Gastroesophageal sphincter (tissue), 4 donors: ENCODE measurements at regions not wholly inside any gene's neighbourhood (a gene's known extent, or its start where the extent isn't known, plus 50 kb on each side); places are given as distances from the start of the nearest gene placed in this dataset.

Source experiments
- ATAC-seq: fragments of 150-250 bp; one replicate; pipeline ENCODE4 v1.9.1; 2016; ENCODE audit warnings: mild to moderate bottlenecking, moderate library complexity
- H3K27ac ChIP-seq, 4 donors: fragments of 200-600 bp; sonication (generic) in 3 of 4; 1 replicate in 3 of 4; 2 replicates in 1 of 4; pipeline ENCODE4 v1.5.1; 2016 to 2019
- H3K27me3 ChIP-seq: fragments of 200-600 bp; sonication (generic); one replicate; pipeline ENCODE4 v1.5.1; 2019
- H3K36me3 ChIP-seq, 2 donors: fragments of 200-600 bp; sonication (generic); one replicate each; pipeline ENCODE4 v1.5.1; 2019; ENCODE audit warnings: control low read depth in 1 of 2
- H3K4me1 ChIP-seq, 3 donors: fragments of 200-600 bp; sonication (generic); 1 replicate in 2 of 3; 2 replicates in 1 of 3; pipeline ENCODE4 v1.5.1; 2016 to 2019; ENCODE audit warnings: control low read depth in 2 of 3
- H3K4me3 ChIP-seq, 2 donors: fragments of 200-600 bp; sonication (generic); one replicate each; pipeline ENCODE4 v1.5.1; 2019; ENCODE audit warnings: mild to moderate bottlenecking in 1 of 2, moderate library complexity in 1 of 2
- H3K9me3 ChIP-seq, 3 donors: fragments of 200-600 bp; sonication (generic); one replicate each; pipeline ENCODE4 v1.5.1; 2017 to 2019; ENCODE audit warnings: control low read depth in 2 of 3
- EP300 ChIP-seq: sonication (generic); formaldehyde crosslinking; IDR thresholded peaks from one replicate; pipeline ENCODE4 v1.6.1; 2017; ENCODE audit warnings: antibody characterized with exemption, mild to moderate bottlenecking
- POLR2A ChIP-seq, 2 donors: fragments of 450-650 bp; IDR thresholded peaks; one replicate each; pipeline ENCODE4 v1.6.1; 2017; ENCODE audit warnings: antibody characterized with exemption in 2 of 2, mild to moderate bottlenecking in 2 of 2, moderate library complexity in 1 of 2
- POLR2AphosphoS5 ChIP-seq: sonication (generic); formaldehyde crosslinking; IDR thresholded peaks from one replicate; pipeline ENCODE4 v1.6.1; 2017; ENCODE audit warnings: antibody characterized with exemption
- WGBS, 2 donors: methylation state at CpG; one replicate each; pipeline ENCODE4 v1.1.5; 2018; ENCODE audit warnings: low coverage in 1 of 2; 5-methylcytosine and 5-hydroxymethylcytosine counted together
- TF ChIP-seq, protein P1 (sequence below), 4 experiments: fragments of 200-600 bp in 2 of 4; fragments of 450-650 bp in 2 of 4; sonication (generic) in 1 of 4; IDR thresholded peaks; one replicate each; pipeline ENCODE4 v1.5.1; 2017 to 2019; ENCODE audit warnings: antibody characterized with exemption in 4 of 4, mild to moderate bottlenecking in 2 of 4, moderate library complexity in 2 of 4

DNA sequence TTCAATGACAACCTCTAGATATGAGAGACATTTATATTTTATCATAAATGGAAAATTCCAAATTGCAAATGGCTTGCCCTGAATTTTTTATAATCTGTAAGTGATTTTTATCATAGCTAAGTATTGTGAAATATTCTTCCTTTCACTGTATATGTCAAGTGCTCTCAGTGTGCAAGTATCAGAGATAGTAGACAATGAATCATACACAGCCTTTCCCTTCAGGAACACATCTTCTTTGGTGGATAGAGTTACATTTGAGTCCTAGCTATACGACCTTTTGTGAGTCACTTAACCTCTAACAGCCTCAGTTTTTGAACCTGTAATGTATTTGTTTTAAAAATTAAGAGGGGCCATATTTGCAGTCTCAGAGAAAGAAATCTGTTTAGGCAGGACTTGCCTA, 350.7 kb upstream of the SEL1L start:
- Histone ChIP-seq H3K27me3 (no peaks in the 10 kb centered on the region), H3K36me3 (no peaks in the 10 kb centered on the region), H3K4me1 (no peaks in the 10 kb centered on the region), H3K9me3 (no peaks in the 10 kb centered on the region), H3K4me3 (no peak overlapping the region), H3K27ac (no peak overlapping the region)
- no peak for ATAC-seq
- TF ChIP-seq, protein P1, sequence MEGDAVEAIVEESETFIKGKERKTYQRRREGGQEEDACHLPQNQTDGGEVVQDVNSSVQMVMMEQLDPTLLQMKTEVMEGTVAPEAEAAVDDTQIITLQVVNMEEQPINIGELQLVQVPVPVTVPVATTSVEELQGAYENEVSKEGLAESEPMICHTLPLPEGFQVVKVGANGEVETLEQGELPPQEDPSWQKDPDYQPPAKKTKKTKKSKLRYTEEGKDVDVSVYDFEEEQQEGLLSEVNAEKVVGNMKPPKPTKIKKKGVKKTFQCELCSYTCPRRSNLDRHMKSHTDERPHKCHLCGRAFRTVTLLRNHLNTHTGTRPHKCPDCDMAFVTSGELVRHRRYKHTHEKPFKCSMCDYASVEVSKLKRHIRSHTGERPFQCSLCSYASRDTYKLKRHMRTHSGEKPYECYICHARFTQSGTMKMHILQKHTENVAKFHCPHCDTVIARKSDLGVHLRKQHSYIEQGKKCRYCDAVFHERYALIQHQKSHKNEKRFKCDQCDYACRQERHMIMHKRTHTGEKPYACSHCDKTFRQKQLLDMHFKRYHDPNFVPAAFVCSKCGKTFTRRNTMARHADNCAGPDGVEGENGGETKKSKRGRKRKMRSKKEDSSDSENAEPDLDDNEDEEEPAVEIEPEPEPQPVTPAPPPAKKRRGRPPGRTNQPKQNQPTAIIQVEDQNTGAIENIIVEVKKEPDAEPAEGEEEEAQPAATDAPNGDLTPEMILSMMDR (IDR thresholded peaks at IDR 0.05) = no peak
- TF ChIP-seq POLR2AphosphoS5 = no peak
- no peak for TF ChIP-seq POLR2A (IDR thresholded peaks at IDR 0.05)
- TF ChIP-seq EP300 = no peak
- 31 to 38% methylated on average over 1 of the region's 1 CpG for WGBS, 2 donors

DNA sequence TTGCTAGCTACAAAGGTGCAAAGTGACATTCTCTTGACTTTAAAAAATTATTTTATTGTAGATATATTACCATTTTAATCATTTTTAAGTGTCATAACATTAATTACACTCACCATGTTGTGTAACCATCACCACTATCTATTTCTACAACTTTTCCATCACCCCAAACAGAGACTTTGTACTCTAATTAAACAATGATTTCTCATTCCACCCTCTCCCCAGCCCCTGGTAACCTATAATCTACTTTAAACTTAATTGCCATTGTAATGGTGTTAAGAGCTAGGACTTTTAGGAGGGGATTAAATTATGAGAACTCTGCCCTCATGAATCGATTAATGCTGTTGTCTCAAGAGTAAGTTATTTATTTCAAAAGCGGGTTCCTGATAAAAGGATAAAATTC, 352.9 kb upstream of the SEL1L start:
- TF ChIP-seq, protein P1 (IDR thresholded peaks at IDR 0.05) = no peak
- TF ChIP-seq POLR2A (IDR thresholded peaks at IDR 0.05) = no peak
- no peak for TF ChIP-seq POLR2AphosphoS5
- TF ChIP-seq EP300 = no peak
- Histone ChIP-seq H3K27ac (no peak overlapping the region), H3K27me3 (no peaks in the 10 kb centered on the region), H3K9me3 (no peaks in the 10 kb centered on the region), H3K36me3 (no peaks in the 10 kb centered on the region), H3K4me1 (no peaks in the 10 kb centered on the region), H3K4me3 (no peak overlapping the region)
- no peak for ATAC-seq
- WGBS, 2 donors = 95 to 96% methylated on average over 2 of the region's 2 CpGs

DNA sequence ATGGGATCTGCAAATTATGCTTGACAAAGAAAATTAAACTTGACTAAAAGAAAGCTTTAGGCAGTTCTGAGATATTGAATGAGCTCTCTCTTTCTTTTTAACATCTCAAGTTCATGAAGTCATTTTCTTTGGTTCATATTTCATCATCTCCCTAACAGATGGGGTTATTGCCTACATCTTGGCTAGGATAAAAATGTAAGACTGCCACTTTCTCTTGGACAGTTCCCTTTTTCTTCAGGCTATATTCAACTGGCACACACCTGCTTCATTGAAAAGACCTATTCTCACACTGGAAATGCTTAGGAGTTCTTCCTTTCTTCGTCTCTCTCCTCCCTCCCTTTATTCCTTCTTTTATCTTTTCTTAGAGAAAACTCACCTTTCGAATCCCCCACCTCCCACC, 355.9 kb upstream of the SEL1L start:
- H3K4me1 ChIP-seq = no peaks in the 10 kb centered on the region
- TF ChIP-seq POLR2AphosphoS5 (no peak), POLR2A (IDR thresholded peaks at IDR 0.05) (no peak), EP300 (no peak)
- TF ChIP-seq, protein P1 (IDR thresholded peaks at IDR 0.05) = no peak
- H3K4me3 ChIP-seq = no peak overlapping the region
- no peaks in the 10 kb centered on the region for H3K9me3 ChIP-seq
- no peaks in the 10 kb centered on the region for H3K36me3 ChIP-seq
- no peak overlapping the region for H3K27ac ChIP-seq
- no peaks in the 10 kb centered on the region for H3K27me3 ChIP-seq
- 50 to 51% methylated on average over 1 to 2 of the region's 2 CpGs for WGBS, 2 donors
- no peak for ATAC-seq

DNA sequence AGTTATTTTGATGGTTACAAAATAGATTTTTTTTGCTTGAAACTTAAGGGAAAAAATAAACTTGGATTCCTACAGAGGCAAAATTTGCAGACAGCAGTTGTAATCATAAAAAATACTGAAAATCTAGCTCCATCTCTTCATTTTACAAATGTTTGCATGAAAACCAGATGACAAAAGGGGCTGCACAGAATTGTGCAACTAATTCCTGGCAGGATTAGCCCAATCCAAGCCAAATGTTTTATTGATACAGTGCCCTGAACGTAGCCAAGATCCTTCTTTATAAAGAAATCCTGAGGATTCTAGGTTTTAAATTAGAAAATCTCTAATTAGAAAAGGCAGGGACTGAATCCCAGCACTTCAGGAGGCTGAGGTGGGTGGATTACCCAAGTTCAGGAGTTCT, 356.4 kb upstream of the SEL1L start:
- no peaks in the 10 kb centered on the region for H3K9me3 ChIP-seq
- H3K27me3 ChIP-seq = no peaks in the 10 kb centered on the region
- H3K36me3 ChIP-seq = no peaks in the 10 kb centered on the region
- no peaks in the 10 kb centered on the region for H3K4me1 ChIP-seq
- WGBS, 2 donors = 13 to 25% methylated on average over 1 of the region's 1 CpG
- no peak overlapping the region for H3K27ac ChIP-seq
- H3K4me3 ChIP-seq = no peak overlapping the region
- TF ChIP-seq EP300 = no peak
- TF ChIP-seq, protein P1 (IDR thresholded peaks at IDR 0.05) = no peak
- no peak for ATAC-seq

DNA sequence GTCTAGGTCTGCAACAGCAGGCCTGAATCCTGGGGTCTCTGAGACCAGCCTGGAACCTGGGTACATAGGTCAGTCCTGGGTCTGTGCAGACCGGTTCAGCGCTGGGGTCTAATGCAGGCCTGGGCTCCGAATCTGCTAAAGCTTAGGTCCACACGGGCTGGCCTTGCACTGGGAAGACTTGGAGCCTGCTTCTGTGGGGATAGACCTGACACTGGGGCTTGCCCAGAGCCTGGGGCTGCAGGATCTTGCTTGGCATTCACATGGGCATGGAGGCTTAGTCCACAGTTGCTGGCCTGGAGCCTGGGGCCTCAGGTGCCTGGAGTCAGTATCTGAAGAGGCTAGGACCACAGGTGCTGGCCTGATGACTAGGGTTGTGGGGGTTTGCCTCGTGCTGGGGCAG, 369.8 kb upstream of the SEL1L start:
- H3K4me1 ChIP-seq = no peaks in the 10 kb centered on the region
- TF ChIP-seq, protein P1 (IDR thresholded peaks at IDR 0.05) = no peak
- TF ChIP-seq EP300 (no peak), POLR2AphosphoS5 (no peak), POLR2A (IDR thresholded peaks at IDR 0.05) (no peak)
- ATAC-seq = peak; percentile 16
- no peak overlapping the region for H3K4me3 ChIP-seq
- H3K27ac ChIP-seq = no peak overlapping the region
- 50% methylated on average over 1 of the region's 5 CpGs; no CpG with 5 or more reads in 1 of the 2 donors for WGBS, 2 donors
- H3K36me3 ChIP-seq = no peaks in the 10 kb centered on the region
- H3K27me3 ChIP-seq = no peaks in the 10 kb centered on the region
- H3K9me3 ChIP-seq = peaks cover 0 to 37% (median 3%) of the 10 kb centered on the region in 3 donors
